ENCODE measurements at regions not wholly inside any gene's neighbourhood (a gene's known extent, or its start where the extent isn't known, plus 50 kb on each side); places are given as distances from the start of the nearest gene placed in this dataset.

DNA sequence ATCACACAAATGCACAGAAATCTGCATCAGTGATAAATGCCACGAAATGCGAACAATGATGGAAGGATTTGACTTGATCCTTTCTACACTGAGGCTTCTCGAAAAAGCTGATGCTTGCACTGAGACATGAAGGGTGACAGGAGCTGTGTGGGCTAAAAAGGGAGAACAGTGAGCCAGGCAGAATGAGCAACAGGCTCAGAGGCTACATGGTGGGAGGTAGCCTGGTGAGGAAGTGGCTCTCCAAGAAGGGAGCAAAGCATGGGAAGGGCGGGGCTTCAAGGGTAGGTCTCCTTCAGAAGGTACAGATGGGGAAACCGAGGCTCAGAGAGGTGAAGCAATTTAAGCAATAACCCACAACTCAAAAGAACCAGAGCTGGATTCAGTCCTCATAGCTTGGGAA, 82.4 kb downstream of the TRIM43 start:
- TF ChIP-seq, protein P1, sequence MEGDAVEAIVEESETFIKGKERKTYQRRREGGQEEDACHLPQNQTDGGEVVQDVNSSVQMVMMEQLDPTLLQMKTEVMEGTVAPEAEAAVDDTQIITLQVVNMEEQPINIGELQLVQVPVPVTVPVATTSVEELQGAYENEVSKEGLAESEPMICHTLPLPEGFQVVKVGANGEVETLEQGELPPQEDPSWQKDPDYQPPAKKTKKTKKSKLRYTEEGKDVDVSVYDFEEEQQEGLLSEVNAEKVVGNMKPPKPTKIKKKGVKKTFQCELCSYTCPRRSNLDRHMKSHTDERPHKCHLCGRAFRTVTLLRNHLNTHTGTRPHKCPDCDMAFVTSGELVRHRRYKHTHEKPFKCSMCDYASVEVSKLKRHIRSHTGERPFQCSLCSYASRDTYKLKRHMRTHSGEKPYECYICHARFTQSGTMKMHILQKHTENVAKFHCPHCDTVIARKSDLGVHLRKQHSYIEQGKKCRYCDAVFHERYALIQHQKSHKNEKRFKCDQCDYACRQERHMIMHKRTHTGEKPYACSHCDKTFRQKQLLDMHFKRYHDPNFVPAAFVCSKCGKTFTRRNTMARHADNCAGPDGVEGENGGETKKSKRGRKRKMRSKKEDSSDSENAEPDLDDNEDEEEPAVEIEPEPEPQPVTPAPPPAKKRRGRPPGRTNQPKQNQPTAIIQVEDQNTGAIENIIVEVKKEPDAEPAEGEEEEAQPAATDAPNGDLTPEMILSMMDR (conservative IDR thresholded peaks at IDR 0.05 in 1 of 2, IDR thresholded peaks at IDR 0.05 in 1 of 2; ENCODE audit: low read depth in 1 of 2, low read length in 2 of 2) = no peak
- no peak for TF ChIP-seq EZH2 (IDR thresholded peaks at IDR 0.05; ENCODE audit: low read length, missing control alignments)
